ENCODE measurements at regions not wholly inside any gene's neighbourhood (a gene's known extent, or its start where the extent isn't known, plus 50 kb on each side); places are given as distances from the start of the nearest gene placed in this dataset.

- no peak for FAIRE-seq
- no peak overlapping the region for H2BK15ac ChIP-seq (ENCODE audit: low read length)
- H3K79me2 ChIP-seq (ENCODE audit: control insufficient read depth in 1 of 2, insufficient read depth in 2 of 2, low read length in 2 of 2): no peaks in the 10 kb centered on the region
- H3K4me1 ChIP-seq (replicated peaks in 1 of 4; ENCODE audit: control insufficient read depth in 3 of 4, insufficient read depth in 4 of 4, low read length in 3 of 4): no peaks in the 10 kb centered on the region
- no peak overlapping the region for H4K91ac ChIP-seq (replicated peaks; ENCODE audit: insufficient read length, low read length)
- ChIA-PET POLR2A (ENCODE audit: partially characterized antibody) (no interaction called here), CTCF (ENCODE audit: partially characterized antibody) (no interaction called here)
- no peak overlapping the region for H3K27ac ChIP-seq (ENCODE audit: low read depth, low read length)
- no peak overlapping the region for H2BK120ac ChIP-seq (replicated peaks; ENCODE audit: low read depth, low read length)
- H3K14ac ChIP-seq (ENCODE audit: insufficient read length): no peak overlapping the region
- no peak overlapping the region for H3K56ac ChIP-seq (replicated peaks; ENCODE audit: insufficient read length, low read depth, low read length)
- H3K23me2 ChIP-seq (ENCODE audit: low read depth, low read length): peaks cover 7% of the 10 kb centered on the region
- no peak overlapping the region for H3K18ac ChIP-seq (ENCODE audit: extremely low read depth, low read length)
- no peaks in the 10 kb centered on the region for H3K79me1 ChIP-seq (ENCODE audit: low read depth, low read length)
- no peak overlapping the region for H4K8ac ChIP-seq (ENCODE audit: extremely low read depth, insufficient read depth, low read length)
- H2AK5ac ChIP-seq (ENCODE audit: low read depth, low read length): no peak overlapping the region
- no peak overlapping the region for H2AFZ ChIP-seq (ENCODE audit: low read length)
- TF ChIP-seq POU5F1 (IDR thresholded peaks at IDR 0.05; ENCODE audit: low read depth, low read length) (no peak), EP300 (IDR thresholded peaks at IDR 0.05; ENCODE audit: borderline replicate concordance in 1 of 2, low read depth in 2 of 2, low read length in 2 of 2) (no peak), SP1 (IDR thresholded peaks at IDR 0.05; ENCODE audit: low read depth, low read length) (no peak)
- no peak overlapping the region for H2BK5ac ChIP-seq (ENCODE audit: low read depth, low read length)
- no peak for DNase-seq (ENCODE audit: low read depth in 1 of 2, low spot score in 2 of 2)
- no peak overlapping the region for H3K4me2 ChIP-seq (ENCODE audit: insufficient read depth in 1 of 2, low read depth in 2 of 2, low read length in 2 of 2)
- 84% methylated on average over 1 of the region's 1 CpG; no CpG with 5 or more reads in 1 of the 2 experiments for WGBS, 2 experiments (ENCODE audit: extremely low coverage in 1 of 2, insufficient coverage in 1 of 2, insufficient read length in 1 of 2, insufficient replicate concordance in 2 of 2, low coverage in 1 of 2, low lambda C conversion rate in 2 of 2, missing lambda C conversion rate in 1 of 2)
- no peaks in the 10 kb centered on the region for H3K27me3 ChIP-seq (replicated peaks in 1 of 4; ENCODE audit: control insufficient read depth in 3 of 4, extremely low read depth in 1 of 4, insufficient read depth in 3 of 4, low read length in 3 of 4)
- no peaks in the 10 kb centered on the region for H4K20me1 ChIP-seq (replicated peaks in 1 of 2; ENCODE audit: control insufficient read depth in 1 of 2, insufficient read depth in 2 of 2, low read length in 2 of 2)
- no peak overlapping the region for H3K23ac ChIP-seq (ENCODE audit: insufficient read length)
- H3K9ac ChIP-seq (replicated peaks in 1 of 4; ENCODE audit: extremely low read depth in 1 of 4, low read depth in 3 of 4, low read length in 3 of 4): no peak overlapping the region
- no peak overlapping the region for H3K4ac ChIP-seq (replicated peaks; ENCODE audit: insufficient read length, low read depth, low read length)
- no peak overlapping the region for H2BK20ac ChIP-seq (ENCODE audit: low read length)
- H3K9me3 ChIP-seq (ENCODE audit: insufficient read depth in 2 of 2, low read depth in 1 of 2, low read length in 1 of 2): no peaks in the 10 kb centered on the region; a peak in 1 of 4 replicates
- H3K4me3 ChIP-seq (ENCODE audit: extremely low read depth in 1 of 4, insufficient read depth in 2 of 4, low read depth in 3 of 4, low read length in 4 of 4): no peak overlapping the region
- no peak overlapping the region for H4K5ac ChIP-seq (ENCODE audit: insufficient read length, low read depth, low read length)
- no peaks in the 10 kb centered on the region for H3K36me3 ChIP-seq (ENCODE audit: control insufficient read depth in 2 of 4, insufficient read depth in 4 of 4, low read length in 3 of 4)
- H2BK12ac ChIP-seq (ENCODE audit: low read depth, low read length): no peak overlapping the region
Observed at GRCh38 chr2:6148882-6149281, 456.7 kb downstream of the SOX11 start.

All from H1 (cell line).